H54 (cell line): ENCODE measurements at regions not wholly inside any gene's neighbourhood (a gene's known extent, or its start where the extent isn't known, plus 50 kb on each side); places are given as distances from the start of the nearest gene placed in this dataset.

Experiments used
- DNase-seq: peaks from one replicate; pipeline ENCODE4 v3.0.0; 2011; ENCODE audit warnings: low spot score, mixed read lengths; ENCODE audit not compliant: insufficient read length
- FAIRE-seq: peaks from 3 replicates; lab custom pipeline; 2011; peaks lifted over from hg19 to GRCh38; lab: Jason Lieb, UNC
- POLR2A ChIP-seq: IDR thresholded peaks from 2 replicates; pipeline ENCODE4 v1.6.1; 2011; ENCODE audit warnings: low read depth, mild to moderate bottlenecking, low read length

- no peak for TF ChIP-seq POLR2A
- DNase-seq: no peak
- FAIRE-seq: peak; percentile 23
These were observed 50.5 kb upstream of the ZBED5 start for GRCh38 chr11:10908215-10908951.
